Thymus (tissue), 11 donors: ENCODE measurements at regions not wholly inside any gene's neighbourhood (a gene's known extent, or its start where the extent isn't known, plus 50 kb on each side); places are given as distances from the start of the nearest gene placed in this dataset.
"Not testable (repeated sequence)": the region's sequence is repeated elsewhere in the genome, so short reads cannot be mapped to it uniquely, and the experiment has no call there.

Source experiments
- DNase-seq, 9 donors: peaks; one replicate each; pipeline ENCODE4 v3.0.0-alpha.2; 2013; ENCODE audit warnings: low spot score in 9 of 9, low read depth in 6 of 9, missing footprints in 1 of 9
- H3K27ac ChIP-seq, 2 donors: one replicate each; pipeline ENCODE4 v1.5.1; 2013; ENCODE audit warnings: control low read depth in 1 of 2, low read depth in 1 of 2, low read length in 1 of 2, mild to moderate bottlenecking in 1 of 2, moderate library complexity in 1 of 2
- H3K27me3 ChIP-seq, 2 donors: one replicate each; pipeline ENCODE4 v1.5.1; 2013; ENCODE audit warnings: low read length in 1 of 2; ENCODE audit not compliant: control insufficient read depth in 2 of 2, insufficient read depth in 1 of 2
- H3K36me3 ChIP-seq, 2 donors: one replicate each; pipeline ENCODE4 v1.5.1; 2013; ENCODE audit warnings: low read length in 1 of 2, mild to moderate bottlenecking in 1 of 2, moderate library complexity in 1 of 2; ENCODE audit not compliant: control insufficient read depth in 2 of 2, insufficient read depth in 2 of 2
- H3K4me1 ChIP-seq, 2 donors: one replicate each; pipeline ENCODE4 v1.5.1; 2013; ENCODE audit warnings: low read length in 2 of 2; ENCODE audit not compliant: control insufficient read depth in 2 of 2, insufficient read depth in 2 of 2
- H3K4me3 ChIP-seq, 2 donors: one replicate each; pipeline ENCODE4 v1.5.1; 2013; ENCODE audit warnings: low read length in 2 of 2, control low read depth in 1 of 2, mild to moderate bottlenecking in 1 of 2
- H3K9me3 ChIP-seq, 2 donors: one replicate each; pipeline ENCODE4 v1.5.1; 2013; ENCODE audit warnings: low read length in 1 of 2, mild to moderate bottlenecking in 1 of 2; ENCODE audit not compliant: control insufficient read depth in 2 of 2, insufficient read depth in 1 of 2
- WGBS: extraction: QIAGEN DNeasy Blood & Tissue Kit; methylation state at CpG from one replicate; pipeline ENCODE4 v1.1.7; 2013; 5-methylcytosine and 5-hydroxymethylcytosine counted together
- donor health status: healthy.

- DNase-seq, result no peak
- no peaks in the 10 kb centered on the region for H3K36me3 ChIP-seq
- H3K27ac ChIP-seq, result no peak overlapping the region
- no peak overlapping the region for H3K4me3 ChIP-seq
- H3K4me1 ChIP-seq, result no peaks in the 10 kb centered on the region
- H3K27me3 ChIP-seq, result peaks cover 3 to 8% of the 10 kb centered on the region in 2 donors
- WGBS, result 48% methylated on average over 23 of the region's 23 CpGs
- H3K9me3 ChIP-seq, result no peaks in the 10 kb centered on the region
Observed at GRCh38 chr22:47618180-47619010, 855.9 kb downstream of the TBC1D22A start.

- Histone ChIP-seq H3K4me1 (no peaks in the 10 kb centered on the region), H3K9me3 (no peaks in the 10 kb centered on the region), H3K4me3 (no peak overlapping the region), H3K36me3 (no peaks in the 10 kb centered on the region), H3K27me3 (peaks cover 3 to 8% of the 10 kb centered on the region in 2 donors), H3K27ac (no peak overlapping the region)
- DNase-seq, result no peak
- 91% methylated on average over 3 of the region's 3 CpGs for WGBS
Observed at GRCh38 chr22:47617186-47617585, 854.7 kb downstream of the TBC1D22A start.

GRCh38 chr22:47616396-47617020 is 854.1 kb downstream of the TBC1D22A start:
- Histone ChIP-seq H3K4me3 (no peak overlapping the region), H3K9me3 (no peaks in the 10 kb centered on the region), H3K36me3 (no peaks in the 10 kb centered on the region), H3K27me3 (peaks cover 3 to 9% of the 10 kb centered on the region in 2 donors), H3K27ac (no peak overlapping the region), H3K4me1 (no peaks in the 10 kb centered on the region)
- WGBS, result 96% methylated on average over 11 of the region's 11 CpGs
- DNase-seq, result no peak

GRCh38 chr22:47615051-47615450 is 852.6 kb downstream of the TBC1D22A start:
- Histone ChIP-seq H3K27ac (no peak overlapping the region), H3K4me1 (no peaks in the 10 kb centered on the region), H3K36me3 (no peaks in the 10 kb centered on the region), H3K9me3 (no peaks in the 10 kb centered on the region), H3K27me3 (peaks cover 3 to 9% of the 10 kb centered on the region in 2 donors), H3K4me3 (no peak overlapping the region)
- WGBS, result 91% methylated on average over 10 of the region's 10 CpGs
- DNase-seq, result no peak

- DNase-seq, result no peak
- Histone ChIP-seq H3K4me1 (no peaks in the 10 kb centered on the region), H3K27ac (no peak overlapping the region), H3K4me3 (no peak overlapping the region), H3K27me3 (peaks cover 3 to 9% of the 10 kb centered on the region in 2 donors), H3K9me3 (no peaks in the 10 kb centered on the region), H3K36me3 (no peaks in the 10 kb centered on the region)
- WGBS, result 95% methylated on average over 13 of the region's 13 CpGs
Observed at GRCh38 chr22:47613606-47614350, 851.3 kb downstream of the TBC1D22A start.

- not testable (repeated sequence) for H3K27me3 ChIP-seq, H3K4me3 ChIP-seq, H3K9me3 ChIP-seq, DNase-seq, H3K36me3 ChIP-seq, H3K27ac ChIP-seq, H3K4me1 ChIP-seq
- 80% methylated on average over 11 of the region's 11 CpGs for WGBS
Observed at GRCh38 chr22:47613181-47613580, 850.7 kb downstream of the TBC1D22A start.

GRCh38 chr22:47612311-47612910 is 850.0 kb downstream of the TBC1D22A start:
- no peaks in the 10 kb centered on the region for H3K36me3 ChIP-seq
- WGBS, result 82% methylated on average over 17 of the region's 17 CpGs

GRCh38 chr22:47610764-47611163 is 848.3 kb downstream of the TBC1D22A start:
- Histone ChIP-seq H3K27me3 (peaks cover 2% of the 10 kb centered on the region in 2 donors), H3K36me3 (no peaks in the 10 kb centered on the region), H3K4me3 (no peak overlapping the region), H3K4me1 (no peaks in the 10 kb centered on the region), H3K9me3 (no peaks in the 10 kb centered on the region), H3K27ac (no peak overlapping the region)
- peak in 1 of 9 donors; percentile 8 for DNase-seq
- 96% methylated on average over 9 of the region's 9 CpGs for WGBS

More at GRCh38 chr22:47612311-47612910, 850.0 kb downstream of the TBC1D22A start:
- peak in 1 of 9 donors; percentile 10 for DNase-seq
- Histone ChIP-seq H3K27me3 (peaks cover 2 to 3% of the 10 kb centered on the region in 2 donors), H3K4me1 (no peaks in the 10 kb centered on the region), H3K27ac (no peak overlapping the region), H3K9me3 (no peaks in the 10 kb centered on the region), H3K4me3 (no peak overlapping the region)
